GM21526 (cell line): ENCODE measurements at regions not wholly inside any gene's neighbourhood (a gene's known extent, or its start where the extent isn't known, plus 50 kb on each side); places are given as distances from the start of the nearest gene placed in this dataset.

Source experiments
- ATAC-seq: cut with Tn5 transposase; IDR thresholded peaks from one replicate; pipeline ENCODE4 v1.9.1; 2021; ENCODE audit warnings: moderate library complexity; ENCODE audit not compliant: unreplicated experiment, low FRiP score

GRCh38 chr5:85168474-85168873 is 783.8 kb upstream of the EDIL3 start:
- no peak for ATAC-seq

- no peak for ATAC-seq
Measured at GRCh38 chr5:85170183-85170582, 785.5 kb upstream of the EDIL3 start.

GRCh38 chr5:85173469-85173868 is 788.8 kb upstream of the EDIL3 start:
- no peak for ATAC-seq

- ATAC-seq, result no peak
Measured at GRCh38 chr5:85182344-85182743, 797.7 kb upstream of the EDIL3 start.

- no peak for ATAC-seq
Measured at GRCh38 chr5:85204289-85204688, 819.6 kb upstream of the EDIL3 start.

GRCh38 chr5:85205430-85205829 is 820.8 kb upstream of the EDIL3 start:
- ATAC-seq, result no peak

- ATAC-seq, result no peak
Measured at GRCh38 chr5:85225388-85225787, 840.7 kb upstream of the EDIL3 start.

GRCh38 chr5:85249204-85249603 is 864.5 kb upstream of the EDIL3 start:
- ATAC-seq, result no peak

GRCh38 chr5:85263125-85263524 is 878.4 kb upstream of the EDIL3 start:
- ATAC-seq, result no peak

GRCh38 chr5:85266692-85267091 is 882.0 kb upstream of the EDIL3 start:
- no peak for ATAC-seq

- no peak for ATAC-seq
Measured at GRCh38 chr5:85268194-85268593, 883.5 kb upstream of the EDIL3 start.

- ATAC-seq, result peak; percentile 75
Measured at GRCh38 chr5:85278193-85278592, 893.5 kb upstream of the EDIL3 start.

- ATAC-seq, result no peak
Measured at GRCh38 chr5:85288914-85289313, 904.2 kb upstream of the EDIL3 start.

- no peak for ATAC-seq
Measured at GRCh38 chr5:85293145-85293785, 908.6 kb upstream of the EDIL3 start.

GRCh38 chr5:85304524-85304923 is 919.8 kb upstream of the EDIL3 start:
- ATAC-seq, result no peak

- no peak for ATAC-seq
Measured at GRCh38 chr5:85305766-85306165, 921.1 kb upstream of the EDIL3 start.

- ATAC-seq, result no peak
Measured at GRCh38 chr5:85311536-85311935, 926.9 kb upstream of the EDIL3 start.

- no peak for ATAC-seq
Measured at GRCh38 chr5:85320495-85320894, 935.8 kb upstream of the EDIL3 start.

GRCh38 chr5:85333276-85333675 is 948.6 kb upstream of the EDIL3 start:
- no peak for ATAC-seq

GRCh38 chr5:85337435-85337834 is 952.8 kb upstream of the EDIL3 start:
- ATAC-seq, result no peak

GRCh38 chr5:85340790-85341189 is 956.1 kb upstream of the EDIL3 start:
- no peak for ATAC-seq

- ATAC-seq, result no peak
Measured at GRCh38 chr5:85345818-85346217, 961.1 kb upstream of the EDIL3 start.

GRCh38 chr5:85357309-85357708 is 972.6 kb upstream of the EDIL3 start:
- ATAC-seq, result no peak
